Activated CD4-positive, alpha-beta T cell treated with anti-CD3 and anti-CD28 coated beads for 48 hours (primary cell): ENCODE measurements at regions not wholly inside any gene's neighbourhood (a gene's known extent, or its start where the extent isn't known, plus 50 kb on each side); places are given as distances from the start of the nearest gene placed in this dataset.

Experiments
- DNase-seq: peaks from one replicate; pipeline ENCODE4 v3.0.0-alpha.2; 2020

GRCh38 chr11:122268601-122269130, 152.7 kb upstream of the BLID start:
- no peak for DNase-seq

- no peak for DNase-seq
Measured at GRCh38 chr11:122267602-122268001, 151.6 kb upstream of the BLID start.

GRCh38 chr11:122265981-122266380, 150.0 kb upstream of the BLID start:
- DNase-seq: no peak

GRCh38 chr11:122264121-122264520, 148.1 kb upstream of the BLID start:
- DNase-seq: no peak

- DNase-seq: no peak
Measured at GRCh38 chr11:122261546-122261945, 145.5 kb upstream of the BLID start.

DNA sequence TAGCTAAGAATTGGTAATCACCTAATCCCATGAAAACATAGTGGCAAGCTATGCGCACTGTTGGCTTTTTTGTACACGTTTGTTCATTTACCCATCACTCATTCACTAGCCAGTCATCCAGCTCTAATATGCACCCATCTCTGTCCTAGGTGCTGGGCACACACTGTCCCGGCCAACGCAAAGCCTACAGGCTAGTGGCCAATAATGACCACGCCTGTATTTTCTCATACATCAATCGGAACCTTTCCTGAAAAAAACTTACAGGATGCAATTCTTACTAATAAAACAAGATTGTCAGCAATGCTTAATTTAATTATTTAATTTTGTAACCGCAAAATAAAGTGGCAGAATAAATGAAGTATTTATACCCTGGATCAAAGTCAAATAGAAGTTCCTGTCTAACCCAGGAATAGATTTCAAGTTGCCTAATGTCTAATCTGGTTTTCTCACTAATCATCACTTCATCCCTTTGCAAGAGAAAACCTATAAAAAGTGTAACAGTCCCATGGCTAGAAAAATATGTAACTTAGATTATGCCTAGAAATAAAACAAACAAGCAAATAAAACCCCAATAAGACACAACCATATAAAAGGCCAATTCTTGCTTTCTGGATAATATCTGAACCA, 143.3 kb upstream of the BLID start:
- DNase-seq: no peak

GRCh38 chr11:122258446-122259194, 142.6 kb upstream of the BLID start:
- no peak for DNase-seq

DNA sequence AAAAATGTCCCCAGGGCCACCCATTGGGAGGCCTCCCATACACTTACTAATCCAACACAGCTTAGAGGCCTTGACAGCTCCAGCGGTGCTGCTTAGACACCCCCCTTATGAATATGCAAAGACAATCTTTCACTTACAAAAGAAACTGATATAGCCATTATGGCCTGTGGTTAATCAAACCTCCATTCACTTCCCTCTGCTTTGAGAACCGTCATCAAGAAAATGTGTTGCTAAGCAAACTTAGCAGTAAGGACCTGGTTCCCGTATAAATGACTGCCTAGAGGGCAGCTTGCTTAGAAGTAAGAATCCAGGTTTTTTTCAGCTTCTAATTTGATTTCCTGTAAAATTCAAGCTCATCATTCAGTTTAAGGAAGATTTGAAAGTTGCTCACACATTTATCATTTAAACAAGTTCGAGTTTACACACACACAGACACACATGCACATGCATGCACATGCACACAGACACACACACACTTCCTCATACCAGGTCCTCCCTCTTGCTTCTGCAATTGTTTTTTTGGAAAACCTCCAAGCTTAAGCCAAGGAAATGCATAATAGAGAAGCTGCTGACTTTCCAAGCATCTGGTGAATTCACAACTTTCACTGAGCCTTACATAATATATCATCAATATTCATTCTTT, 137.7 kb upstream of the BLID start:
- DNase-seq: no peak

GRCh38 chr11:122248939-122249338, 132.9 kb upstream of the BLID start:
- no peak for DNase-seq

GRCh38 chr11:122248131-122248530, 132.1 kb upstream of the BLID start:
- no peak for DNase-seq

DNA sequence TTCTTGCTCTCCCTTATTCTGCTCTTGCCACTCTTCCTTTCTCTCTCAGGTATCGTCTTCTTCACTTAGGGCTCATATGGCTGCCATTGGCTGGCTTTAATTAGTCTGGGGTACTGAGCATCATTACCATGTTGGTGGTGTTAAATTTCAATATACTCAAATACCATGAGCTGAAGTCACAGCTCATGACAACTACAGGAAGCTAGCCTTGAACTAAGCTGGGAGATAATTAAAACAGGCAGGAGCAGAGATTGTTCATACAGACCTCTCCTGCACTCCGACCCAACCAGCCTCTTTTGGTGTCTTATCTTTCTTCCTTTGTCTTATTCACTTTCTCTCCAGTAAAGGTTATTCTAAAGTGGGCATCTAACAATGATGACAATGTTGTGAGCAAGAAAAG, 130.9 kb upstream of the BLID start:
- no peak for DNase-seq

GRCh38 chr11:122242731-122243130, 126.7 kb upstream of the BLID start:
- no peak for DNase-seq

DNA sequence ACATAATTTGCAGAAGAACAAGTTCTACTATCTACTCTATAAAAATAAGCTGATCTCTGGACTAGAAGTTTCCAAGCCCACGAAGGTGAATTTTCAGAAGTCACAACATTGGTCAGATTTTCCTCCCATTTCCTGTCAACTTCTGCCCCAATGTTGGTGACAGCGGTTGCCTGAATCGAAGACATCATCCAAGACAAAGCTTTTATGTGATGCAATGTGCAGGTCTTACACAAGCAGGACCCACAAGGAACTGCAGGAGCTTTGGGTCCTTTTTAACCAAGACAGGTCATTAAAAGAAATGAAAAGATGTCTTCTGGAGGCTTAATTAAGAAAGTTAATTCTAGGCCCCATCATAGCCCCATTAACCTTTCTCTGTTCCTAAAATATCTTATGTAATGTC, 125.6 kb upstream of the BLID start:
- DNase-seq: no peak

- no peak for DNase-seq
Measured at GRCh38 chr11:122240638-122241037, 124.6 kb upstream of the BLID start.

DNA sequence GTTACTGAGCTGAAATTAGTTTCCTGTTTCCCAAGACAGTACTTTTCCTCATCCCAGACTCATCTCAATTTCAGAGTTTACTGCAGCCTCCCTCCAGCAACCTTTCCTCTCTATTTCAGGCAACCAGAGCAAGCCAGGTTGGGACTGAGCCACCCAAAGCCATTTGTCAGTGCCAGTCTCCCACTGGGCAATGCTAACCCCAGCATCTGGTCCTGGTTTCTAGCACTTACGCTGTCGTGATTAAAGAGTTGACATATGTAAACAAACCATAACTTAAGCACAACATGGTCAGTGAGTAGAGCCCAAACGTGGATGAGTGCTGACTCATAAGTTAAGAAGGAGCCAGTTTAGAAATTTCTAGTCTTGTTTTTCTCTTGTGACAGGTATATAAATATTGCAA, 119.6 kb upstream of the BLID start:
- no peak for DNase-seq

- DNase-seq: no peak
Measured at GRCh38 chr11:122234780-122235179, 118.8 kb upstream of the BLID start.

DNA sequence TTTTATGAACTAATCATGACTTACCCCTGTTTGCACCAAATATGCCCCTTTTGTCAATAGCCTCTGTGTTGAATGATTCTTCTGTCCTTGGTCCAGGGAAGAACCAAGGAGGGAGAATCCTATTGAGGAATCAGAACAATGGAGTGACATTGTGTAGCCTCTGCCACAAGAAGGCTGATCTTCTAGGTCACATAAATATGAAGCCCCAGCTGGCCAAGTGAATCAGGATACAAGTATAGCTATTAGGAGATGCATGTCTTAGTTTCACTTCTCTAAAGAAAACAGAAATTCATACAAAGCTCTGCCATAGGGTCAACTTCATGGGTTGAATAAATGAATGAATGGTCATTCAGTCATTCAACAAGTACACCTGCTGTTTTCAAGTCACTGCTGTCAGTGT, 118.2 kb upstream of the BLID start:
- no peak for DNase-seq

DNA sequence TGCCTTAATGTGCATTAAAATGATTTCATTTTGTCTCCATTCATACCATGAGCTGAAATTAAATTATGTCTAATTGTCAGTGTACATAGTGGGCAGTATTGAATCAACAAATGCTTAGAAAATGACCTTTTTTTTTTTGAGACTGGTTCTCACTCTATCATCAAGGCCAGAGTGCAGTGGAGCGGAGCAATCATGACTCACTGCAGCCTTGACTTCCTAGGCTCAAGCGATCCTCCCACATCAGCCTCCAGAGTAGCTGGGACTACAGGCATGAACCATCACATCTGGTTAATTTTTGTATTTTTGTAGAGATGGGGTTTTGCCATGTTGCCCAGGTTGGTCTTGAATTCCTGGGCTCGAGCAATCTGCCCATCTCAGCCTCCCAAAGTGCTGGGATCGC, 117.0 kb upstream of the BLID start:
- no peak for DNase-seq

- DNase-seq: no peak
Measured at GRCh38 chr11:122230385-122230755, 114.4 kb upstream of the BLID start.

GRCh38 chr11:122229481-122230384, 113.7 kb upstream of the BLID start:
- DNase-seq: no peak

- DNase-seq: no peak
Measured at GRCh38 chr11:122229078-122229477, 113.1 kb upstream of the BLID start.

GRCh38 chr11:122226810-122227379, 110.9 kb upstream of the BLID start:
- no peak for DNase-seq

GRCh38 chr11:122224867-122225266, 108.9 kb upstream of the BLID start:
- DNase-seq: no peak
